Esophagus muscularis mucosa (tissue), 4 donors: ENCODE measurements at regions not wholly inside any gene's neighbourhood (a gene's known extent, or its start where the extent isn't known, plus 50 kb on each side); places are given as distances from the start of the nearest gene placed in this dataset.

Experiments used
- DNase-seq: peaks from one replicate; pipeline ENCODE4 v3.0.0-alpha.2; 2017; ENCODE audit errors: extremely low spot score
- H3K27ac ChIP-seq, 4 donors: fragments of 200-600 bp; sonication (generic); replicated peaks in 1 of 4; 1 replicate in 3 of 4; 2 replicates in 1 of 4; pipeline ENCODE4 v1.5.1; 2016 to 2019; ENCODE audit warnings: mild to moderate bottlenecking in 1 of 4
- H3K27me3 ChIP-seq, 4 donors: fragments of 200-600 bp; sonication (generic); one replicate each; pipeline versions ENCODE4 v1.5.1 to v1.6.0; 2016 to 2019
- H3K36me3 ChIP-seq, 4 donors: fragments of 200-600 bp; sonication (generic); one replicate each; pipeline ENCODE4 v1.5.1; 2016 to 2019
- H3K4me1 ChIP-seq, 4 donors: fragments of 200-600 bp; sonication (generic); one replicate each; pipeline ENCODE4 v1.5.1; 2016 to 2019
- H3K4me3 ChIP-seq, 4 donors: fragments of 200-600 bp; sonication (generic); 1 replicate in 2 of 4; 2 replicates in 2 of 4; pipeline ENCODE4 v1.5.1; 2016 to 2019; ENCODE audit warnings: mild to moderate bottlenecking in 4 of 4, moderate library complexity in 1 of 4
- H3K9me3 ChIP-seq, 4 donors: fragments of 200-600 bp; sonication (generic); 1 replicate in 3 of 4; 2 replicates in 1 of 4; pipeline ENCODE4 v1.5.1; 2016 to 2019
- EP300 ChIP-seq: sonication (generic); formaldehyde crosslinking; IDR thresholded peaks from one replicate; pipeline ENCODE4 v1.6.1; 2017; ENCODE audit warnings: antibody characterized with exemption
- POLR2A ChIP-seq: fragments of 450-650 bp; IDR thresholded peaks from one replicate; pipeline ENCODE4 v1.6.1; 2017; ENCODE audit warnings: antibody characterized with exemption, moderate library complexity, mild to moderate bottlenecking, low read depth
- POLR2AphosphoS5 ChIP-seq, 2 donors: sonication (generic); formaldehyde crosslinking; IDR thresholded peaks; one replicate each; pipeline ENCODE4 v1.6.1; 2017; ENCODE audit warnings: antibody characterized with exemption in 2 of 2
- WGBS: methylation state at CpG from one replicate; pipeline ENCODE4 v1.1.5; 2018; 5-methylcytosine and 5-hydroxymethylcytosine counted together
- intact Hi-C: fragments of 100-400 bp; cut with DNase I; formaldehyde crosslinking; loops from one replicate; pipeline ENCODE4 v1.15.1; 2023
- TF ChIP-seq, protein P1 (sequence below), 3 experiments: fragments of 200-600 bp in 2 of 3; fragments of 450-650 bp in 1 of 3; sonication (generic) in 2 of 3; IDR thresholded peaks; one replicate each; pipeline ENCODE4 v1.5.1; 2017 to 2019; ENCODE audit warnings: antibody characterized with exemption in 3 of 3, mild to moderate bottlenecking in 2 of 3, moderate library complexity in 1 of 3

DNA sequence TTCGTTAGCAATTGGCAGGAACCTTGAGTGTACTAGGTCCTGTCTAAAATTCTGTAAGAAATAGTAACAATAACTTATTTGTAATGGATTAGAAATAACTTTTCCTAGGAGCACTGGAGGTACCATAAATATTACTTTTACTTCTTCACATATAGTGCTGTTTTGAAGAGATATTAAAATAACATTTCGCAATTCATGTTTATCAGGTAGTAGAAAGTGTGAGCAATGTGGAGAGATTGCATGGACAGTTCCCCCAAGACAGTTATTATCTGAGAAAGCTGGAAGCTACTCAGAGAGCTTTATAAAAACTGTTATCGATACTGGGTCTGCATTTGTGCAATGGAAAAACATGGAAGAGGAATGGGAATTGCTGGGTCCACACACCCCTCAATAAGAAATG lies 128.5 kb upstream of the KIF26B start:
- H3K9me3 ChIP-seq, result no peaks in the 10 kb centered on the region
- TF ChIP-seq POLR2AphosphoS5 (IDR thresholded peaks at IDR 0.05), result no peak
- no peak for TF ChIP-seq POLR2A
- TF ChIP-seq, protein P1, sequence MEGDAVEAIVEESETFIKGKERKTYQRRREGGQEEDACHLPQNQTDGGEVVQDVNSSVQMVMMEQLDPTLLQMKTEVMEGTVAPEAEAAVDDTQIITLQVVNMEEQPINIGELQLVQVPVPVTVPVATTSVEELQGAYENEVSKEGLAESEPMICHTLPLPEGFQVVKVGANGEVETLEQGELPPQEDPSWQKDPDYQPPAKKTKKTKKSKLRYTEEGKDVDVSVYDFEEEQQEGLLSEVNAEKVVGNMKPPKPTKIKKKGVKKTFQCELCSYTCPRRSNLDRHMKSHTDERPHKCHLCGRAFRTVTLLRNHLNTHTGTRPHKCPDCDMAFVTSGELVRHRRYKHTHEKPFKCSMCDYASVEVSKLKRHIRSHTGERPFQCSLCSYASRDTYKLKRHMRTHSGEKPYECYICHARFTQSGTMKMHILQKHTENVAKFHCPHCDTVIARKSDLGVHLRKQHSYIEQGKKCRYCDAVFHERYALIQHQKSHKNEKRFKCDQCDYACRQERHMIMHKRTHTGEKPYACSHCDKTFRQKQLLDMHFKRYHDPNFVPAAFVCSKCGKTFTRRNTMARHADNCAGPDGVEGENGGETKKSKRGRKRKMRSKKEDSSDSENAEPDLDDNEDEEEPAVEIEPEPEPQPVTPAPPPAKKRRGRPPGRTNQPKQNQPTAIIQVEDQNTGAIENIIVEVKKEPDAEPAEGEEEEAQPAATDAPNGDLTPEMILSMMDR (IDR thresholded peaks at IDR 0.05), result no peak
- TF ChIP-seq EP300, result no peak
- WGBS, result 98% methylated on average over 3 of the region's 3 CpGs
- intact Hi-C loops, result no loop called here
- H3K27me3 ChIP-seq, result no peaks in the 10 kb centered on the region
- no peak overlapping the region for H3K4me3 ChIP-seq
- DNase-seq, result no peak
- no peaks in the 10 kb centered on the region for H3K4me1 ChIP-seq
- H3K27ac ChIP-seq, result no peak overlapping the region
- peaks cover 0 to 12% (median 3%) of the 10 kb centered on the region in 4 donors for H3K36me3 ChIP-seq

DNA sequence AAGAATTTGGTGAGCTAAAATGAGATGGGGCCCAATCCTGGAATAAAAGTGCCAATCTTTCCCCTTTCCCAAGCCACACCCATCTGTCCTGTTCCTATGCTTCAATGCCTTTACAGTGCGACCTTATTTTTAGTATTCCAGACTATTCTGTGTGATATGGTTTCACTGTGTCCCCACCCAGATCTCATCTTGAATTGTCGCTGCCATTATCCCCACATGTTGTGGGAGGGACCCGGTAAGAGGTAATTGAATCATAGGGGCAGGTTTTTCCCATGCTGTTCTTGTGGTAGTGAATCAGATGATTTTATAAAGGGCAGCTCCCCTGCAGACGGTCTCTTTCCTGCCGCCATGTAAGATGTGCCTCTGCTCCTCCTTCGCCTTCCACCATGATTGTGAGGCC lies 129.3 kb upstream of the KIF26B start:
- no peaks in the 10 kb centered on the region for H3K9me3 ChIP-seq
- intact Hi-C loops, result no loop called here
- DNase-seq, result no peak
- no peaks in the 10 kb centered on the region for H3K27me3 ChIP-seq
- no peaks in the 10 kb centered on the region for H3K4me1 ChIP-seq
- H3K4me3 ChIP-seq, result no peak overlapping the region
- peaks cover 0 to 8% (median 2%) of the 10 kb centered on the region in 4 donors for H3K36me3 ChIP-seq
- no peak overlapping the region for H3K27ac ChIP-seq
- WGBS, result 96% methylated on average over 6 of the region's 6 CpGs
- no peak for TF ChIP-seq POLR2A
- TF ChIP-seq, protein P1 (IDR thresholded peaks at IDR 0.05), result no peak

GRCh38 chr1:245023222-245023621 lies 131.6 kb upstream of the KIF26B start:
- Histone ChIP-seq H3K27me3 (no peaks in the 10 kb centered on the region), H3K4me1 (no peaks in the 10 kb centered on the region), H3K27ac (no peak overlapping the region), H3K36me3 (peaks cover 0 to 10% (median 2%) of the 10 kb centered on the region in 4 donors), H3K9me3 (no peaks in the 10 kb centered on the region), H3K4me3 (no peak overlapping the region)
- WGBS, result 100% methylated on average over 2 of the region's 2 CpGs
- TF ChIP-seq, protein P1 (IDR thresholded peaks at IDR 0.05), result no peak
- no peak for TF ChIP-seq POLR2A
- no peak for TF ChIP-seq POLR2AphosphoS5 (IDR thresholded peaks at IDR 0.05)
- TF ChIP-seq EP300, result no peak
- no peak for DNase-seq
- intact Hi-C loops, result no loop called here

- no peaks in the 10 kb centered on the region for H3K27me3 ChIP-seq
- no peaks in the 10 kb centered on the region for H3K4me1 ChIP-seq
- TF ChIP-seq POLR2A (no peak), EP300 (no peak), POLR2AphosphoS5 (IDR thresholded peaks at IDR 0.05) (no peak)
- TF ChIP-seq, protein P1 (IDR thresholded peaks at IDR 0.05), result no peak
- intact Hi-C loops, result no loop called here
- no peaks in the 10 kb centered on the region for H3K9me3 ChIP-seq
- no peak overlapping the region for H3K4me3 ChIP-seq
- no peak overlapping the region for H3K27ac ChIP-seq
- WGBS, result 90% methylated on average over 6 of the region's 6 CpGs
- peaks cover 0 to 8% (median 2%) of the 10 kb centered on the region in 4 donors for H3K36me3 ChIP-seq
- DNase-seq, result no peak
Observed at GRCh38 chr1:245019910-245020486, 134.8 kb upstream of the KIF26B start.

- H3K4me3 ChIP-seq, result no peak overlapping the region
- DNase-seq, result no peak
- H3K36me3 ChIP-seq, result peaks cover 0 to 5% (median 2%) of the 10 kb centered on the region in 4 donors
- TF ChIP-seq EP300 (no peak), POLR2AphosphoS5 (IDR thresholded peaks at IDR 0.05) (no peak), POLR2A (no peak)
- TF ChIP-seq, protein P1 (IDR thresholded peaks at IDR 0.05), result no peak
- 94% methylated on average over 4 of the region's 4 CpGs for WGBS
- no peaks in the 10 kb centered on the region for H3K9me3 ChIP-seq
- H3K4me1 ChIP-seq, result no peaks in the 10 kb centered on the region
- intact Hi-C loops, result no loop called here
- H3K27me3 ChIP-seq, result no peaks in the 10 kb centered on the region
- H3K27ac ChIP-seq, result no peak overlapping the region
Observed at GRCh38 chr1:245016700-245017099, 138.1 kb upstream of the KIF26B start.
